KOPT-K1 (cell line): ENCODE measurements at regions not wholly inside any gene's neighbourhood (a gene's known extent, or its start where the extent isn't known, plus 50 kb on each side); places are given as distances from the start of the nearest gene placed in this dataset.
"Not testable (repeated sequence)": the region's sequence is repeated elsewhere in the genome, so short reads cannot be mapped to it uniquely, and the experiment has no call there.

ENCODE experiments used
- H3K27ac ChIP-seq: fragments of 200-600 bp; sonication (generic); 2 replicates; pipeline ENCODE4 v1.5.1; 2016; ENCODE audit warnings: antibody characterized with exemption, mild to moderate bottlenecking, low read depth, low read length; ENCODE audit not compliant: poor library complexity, severe bottlenecking
- H3K36me3 ChIP-seq: fragments of 200-600 bp; sonication (generic); 2 replicates; pipeline ENCODE4 v1.5.1; 2017; ENCODE audit warnings: antibody characterized with exemption, mild to moderate bottlenecking, low read length, moderate library complexity; ENCODE audit not compliant: insufficient read depth
- H3K9me3 ChIP-seq: fragments of 200-600 bp; sonication (generic); 2 replicates; pipeline ENCODE4 v1.5.1; 2017; ENCODE audit warnings: antibody characterized with exemption, low read length, mild to moderate bottlenecking; ENCODE audit not compliant: insufficient read depth, poor library complexity, severe bottlenecking

DNA sequence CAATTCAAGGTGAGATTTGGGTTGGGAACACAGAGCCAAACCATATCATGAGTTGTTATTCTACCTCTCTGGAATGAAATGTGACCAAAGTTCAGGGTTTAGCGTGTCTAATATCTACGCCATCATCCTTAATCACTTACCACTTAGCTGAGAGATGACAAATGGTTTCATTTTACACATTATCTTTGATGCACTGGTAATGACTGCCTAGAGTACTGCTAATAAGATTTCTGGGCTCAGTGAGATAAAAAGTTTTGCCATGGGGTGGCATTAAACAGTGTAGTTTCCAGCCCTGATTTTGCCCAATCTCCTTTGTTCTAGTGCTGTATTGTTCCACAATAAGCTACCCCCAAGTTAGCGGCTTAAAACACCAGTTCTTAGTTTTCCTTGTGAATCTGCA, 367.2 kb downstream of the MLLT3 start:
- no peaks in the 10 kb centered on the region for H3K9me3 ChIP-seq
- no peaks in the 10 kb centered on the region for H3K36me3 ChIP-seq
- no peak overlapping the region for H3K27ac ChIP-seq

DNA sequence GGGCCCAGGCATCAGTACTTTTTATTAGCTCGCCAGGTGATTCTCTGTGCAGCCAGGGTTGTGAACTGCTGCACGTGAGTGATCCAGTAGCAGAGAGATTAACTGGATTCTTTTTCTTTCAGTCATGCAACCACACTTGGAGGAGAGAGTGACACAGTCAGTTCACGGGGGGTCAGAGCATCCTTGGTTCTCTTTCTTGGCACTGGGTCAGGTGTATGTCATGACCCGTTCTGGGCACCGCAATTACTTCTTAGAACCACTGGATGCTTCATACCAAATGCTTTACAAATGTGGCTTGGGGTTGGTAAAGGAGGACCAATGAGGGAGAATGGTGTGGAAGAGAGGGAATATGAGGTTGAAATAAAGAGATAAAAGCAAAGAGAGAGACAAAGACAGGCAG, 368.7 kb downstream of the MLLT3 start:
- Histone ChIP-seq H3K9me3 (no peaks in the 10 kb centered on the region), H3K27ac (no peak overlapping the region), H3K36me3 (no peaks in the 10 kb centered on the region)

DNA sequence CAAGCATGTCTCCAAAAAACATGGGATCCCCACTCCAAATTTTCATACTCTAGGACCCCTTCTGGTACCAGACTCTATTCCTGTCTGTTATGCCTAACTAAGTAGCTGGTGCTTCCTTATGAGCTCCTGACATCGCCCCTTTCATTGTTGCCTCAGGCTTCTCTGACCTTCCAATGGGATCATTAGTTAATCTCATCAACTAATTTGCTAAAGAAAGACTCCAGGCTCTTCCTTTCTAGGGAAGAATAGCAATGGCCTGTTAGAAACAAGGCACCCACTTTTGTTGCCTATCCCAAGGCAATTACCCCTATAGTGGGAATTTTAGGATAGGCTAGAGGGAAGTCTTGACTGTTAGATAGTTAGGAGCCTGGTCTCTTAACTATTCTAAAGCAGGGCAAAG, 369.5 kb downstream of the MLLT3 start:
- peaks cover 6% of the 10 kb centered on the region for H3K9me3 ChIP-seq
- H3K27ac ChIP-seq: no peak overlapping the region
- no peaks in the 10 kb centered on the region for H3K36me3 ChIP-seq

DNA sequence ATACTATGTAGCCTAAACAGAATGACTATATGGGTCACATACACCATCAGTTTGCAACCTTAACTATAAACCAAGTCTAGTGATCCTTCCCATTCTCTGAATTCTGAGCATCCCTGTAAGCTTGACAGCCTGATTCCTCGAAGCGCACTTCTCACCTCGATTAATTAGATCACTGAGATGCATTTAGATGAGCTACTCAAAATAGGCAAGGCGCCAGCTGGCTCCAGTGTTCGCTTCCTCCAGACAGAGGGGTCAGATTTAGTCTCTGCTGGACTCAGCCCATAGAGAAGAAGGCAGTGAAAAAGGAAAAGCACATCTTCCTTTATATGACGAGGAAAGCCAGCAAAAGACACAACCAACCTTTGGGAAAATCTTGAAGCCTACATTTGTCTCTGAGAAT, 371.5 kb downstream of the MLLT3 start:
- Histone ChIP-seq H3K27ac (no peak overlapping the region), H3K36me3 (no peaks in the 10 kb centered on the region), H3K9me3 (peaks cover 6% of the 10 kb centered on the region)

DNA sequence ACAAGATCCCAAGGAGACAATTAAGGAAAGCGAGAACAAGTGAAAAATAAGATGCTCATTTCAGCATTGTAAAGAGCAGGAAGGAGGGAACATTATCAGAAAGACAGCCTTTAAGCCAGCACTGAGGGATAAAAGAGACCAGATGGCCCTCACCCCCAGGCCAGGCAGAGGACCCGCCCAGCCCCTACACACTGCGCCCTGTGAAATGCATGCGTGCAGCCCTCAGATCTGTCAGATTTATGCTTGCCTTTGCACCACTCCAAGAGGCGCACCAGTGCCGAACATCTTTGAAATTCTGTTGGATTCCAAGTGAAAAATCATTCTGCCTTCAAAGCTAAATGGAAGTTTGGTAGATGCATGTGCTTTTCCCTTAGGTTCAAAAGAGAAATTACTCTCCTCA, 378.0 kb downstream of the MLLT3 start:
- no peak overlapping the region for H3K27ac ChIP-seq
- H3K36me3 ChIP-seq: no peaks in the 10 kb centered on the region
- peaks cover 6% of the 10 kb centered on the region for H3K9me3 ChIP-seq

DNA sequence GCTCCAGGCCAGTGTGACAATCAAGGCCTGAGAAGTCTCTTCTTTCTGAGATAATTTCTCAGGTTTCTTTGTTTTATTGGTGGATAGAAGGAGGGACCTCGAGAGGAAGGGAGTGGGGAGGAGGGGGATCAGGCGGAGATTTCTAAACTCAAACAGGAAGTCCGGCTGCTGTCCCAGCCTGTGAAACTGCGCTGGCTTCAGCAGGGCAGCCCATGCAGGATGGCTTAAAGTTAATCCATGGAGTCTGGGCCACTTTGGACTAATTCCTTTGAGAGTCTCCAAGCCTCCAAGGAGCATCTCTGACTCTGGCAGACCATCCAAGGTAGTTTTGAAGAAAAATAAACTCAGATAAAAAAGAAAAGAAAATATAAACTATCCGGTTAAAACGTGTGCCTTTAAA, 378.5 kb downstream of the MLLT3 start:
- H3K9me3 ChIP-seq: peaks cover 6% of the 10 kb centered on the region
- no peak overlapping the region for H3K27ac ChIP-seq
- H3K36me3 ChIP-seq: no peaks in the 10 kb centered on the region

DNA sequence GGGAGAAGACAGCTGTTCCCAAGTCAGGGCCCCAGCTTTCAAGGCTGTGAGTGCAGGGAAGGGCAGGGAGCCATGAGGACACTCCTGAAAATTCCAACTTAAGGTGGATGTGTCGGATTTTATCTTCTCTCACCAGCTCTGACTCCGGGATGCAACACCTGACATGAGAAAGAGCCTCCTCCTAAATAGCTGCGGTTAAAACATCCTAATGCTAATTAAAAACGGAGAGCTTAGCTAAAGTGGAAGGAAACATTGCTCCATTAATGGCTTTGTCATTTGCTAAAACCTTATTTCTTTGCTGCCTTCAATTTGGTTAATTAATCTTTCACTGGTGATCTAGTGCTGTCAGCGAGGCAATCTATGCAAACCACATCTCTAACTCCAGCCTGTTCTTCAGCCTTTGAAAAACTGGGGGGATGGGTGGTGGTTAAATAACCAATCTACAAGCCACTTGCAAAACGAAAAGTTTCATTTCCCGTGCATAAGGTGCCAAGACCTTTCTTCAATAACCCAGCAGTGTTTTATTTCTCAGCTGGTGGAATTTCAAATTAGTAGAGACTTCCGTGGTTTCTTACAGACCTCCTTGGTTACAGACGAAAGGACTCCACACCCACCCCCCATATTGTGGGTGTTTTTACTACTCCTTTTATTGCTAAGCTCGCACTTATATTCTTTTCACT, 379.6 kb downstream of the MLLT3 start:
- no peaks in the 10 kb centered on the region for H3K36me3 ChIP-seq
- H3K27ac ChIP-seq: peak overlapping the region; percentile 1
- no peaks in the 10 kb centered on the region for H3K9me3 ChIP-seq

DNA sequence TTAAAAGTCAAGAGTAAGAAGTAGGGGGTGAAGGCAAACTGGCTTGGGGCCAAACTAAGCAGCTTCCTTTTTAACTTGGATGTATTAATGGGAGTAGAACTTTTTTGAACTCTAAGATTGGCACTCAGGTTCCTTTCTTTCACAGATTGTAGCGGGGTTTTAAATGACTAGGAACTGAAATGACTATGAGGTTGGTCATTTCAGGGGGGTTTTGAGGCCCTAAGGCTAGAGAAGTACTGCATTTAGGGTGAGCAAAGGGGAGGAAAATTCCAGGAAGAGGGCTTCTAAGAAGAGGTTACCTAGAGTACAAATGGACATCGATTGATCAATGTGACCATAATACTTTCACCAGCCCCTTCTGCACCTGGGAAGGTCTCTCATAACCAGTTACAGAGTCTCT, 381.8 kb downstream of the MLLT3 start:
- Histone ChIP-seq H3K36me3 (no peaks in the 10 kb centered on the region), H3K9me3 (no peaks in the 10 kb centered on the region), H3K27ac (no peak overlapping the region)

DNA sequence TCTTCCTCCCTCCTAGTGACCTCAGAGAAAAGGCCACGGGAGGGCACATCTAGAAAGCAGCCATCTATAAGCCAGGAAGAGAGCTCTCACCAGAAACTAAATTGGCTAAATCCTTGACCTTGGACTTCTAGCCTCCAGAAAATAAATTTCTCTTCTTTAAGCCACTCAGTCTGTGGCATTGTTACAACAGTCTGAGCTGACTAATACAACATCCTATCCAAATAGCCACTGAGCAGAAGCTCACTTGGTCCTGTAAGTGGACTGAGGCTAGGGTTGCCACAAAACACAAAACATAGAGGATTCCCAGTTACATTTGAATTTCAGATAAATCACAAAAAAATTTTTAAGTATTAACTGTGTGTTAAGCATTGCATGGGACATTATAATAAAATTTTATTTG, 383.4 kb downstream of the MLLT3 start:
- no peaks in the 10 kb centered on the region for H3K36me3 ChIP-seq

DNA sequence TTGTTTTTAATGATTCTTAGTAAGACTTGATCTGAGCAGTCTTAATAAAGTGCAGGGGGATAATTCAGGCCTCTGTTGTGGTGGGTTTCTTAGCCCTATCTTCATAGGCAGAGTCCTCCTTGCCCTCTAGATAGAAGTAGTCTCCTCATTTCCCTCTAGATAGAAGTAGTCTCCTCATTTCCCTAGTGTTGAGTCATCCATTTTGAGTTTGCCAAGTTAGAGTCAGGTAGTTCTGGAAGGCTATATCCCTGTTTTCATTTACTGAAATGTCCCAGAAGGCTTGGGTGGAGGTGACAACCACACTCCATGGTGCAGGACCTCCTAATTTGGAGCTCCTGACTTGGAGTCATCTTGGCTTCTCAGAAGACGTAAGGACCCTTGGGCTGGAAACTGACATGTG, 384.6 kb downstream of the MLLT3 start:
- Histone ChIP-seq H3K36me3 (no peaks in the 10 kb centered on the region), H3K9me3 (no peaks in the 10 kb centered on the region), H3K27ac (no peak overlapping the region)

More for the DNA sequence above, 383.4 kb downstream of the MLLT3 start:
- no peak overlapping the region for H3K27ac ChIP-seq
- no peaks in the 10 kb centered on the region for H3K9me3 ChIP-seq

DNA sequence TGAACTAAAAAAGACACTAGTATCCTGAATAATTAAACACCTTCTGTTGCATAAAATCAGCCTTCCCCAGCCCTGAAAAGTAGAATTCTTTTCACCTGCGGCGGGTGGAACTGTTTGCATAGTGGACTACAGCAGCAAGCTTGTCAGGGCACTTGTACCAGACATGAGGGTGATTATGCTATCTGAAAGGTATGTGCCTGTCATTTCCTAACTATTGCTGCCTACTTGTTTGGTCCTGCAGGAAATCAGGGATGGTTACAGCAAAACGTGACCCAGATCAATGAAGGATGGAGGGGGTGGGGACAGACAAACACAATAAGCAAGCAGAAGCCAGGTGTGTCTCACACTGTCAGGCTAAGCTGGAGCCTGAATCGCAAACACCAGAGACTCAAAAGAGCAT, 385.6 kb downstream of the MLLT3 start:
- H3K27ac ChIP-seq: no peak overlapping the region
- no peaks in the 10 kb centered on the region for H3K36me3 ChIP-seq
- H3K9me3 ChIP-seq: no peaks in the 10 kb centered on the region

DNA sequence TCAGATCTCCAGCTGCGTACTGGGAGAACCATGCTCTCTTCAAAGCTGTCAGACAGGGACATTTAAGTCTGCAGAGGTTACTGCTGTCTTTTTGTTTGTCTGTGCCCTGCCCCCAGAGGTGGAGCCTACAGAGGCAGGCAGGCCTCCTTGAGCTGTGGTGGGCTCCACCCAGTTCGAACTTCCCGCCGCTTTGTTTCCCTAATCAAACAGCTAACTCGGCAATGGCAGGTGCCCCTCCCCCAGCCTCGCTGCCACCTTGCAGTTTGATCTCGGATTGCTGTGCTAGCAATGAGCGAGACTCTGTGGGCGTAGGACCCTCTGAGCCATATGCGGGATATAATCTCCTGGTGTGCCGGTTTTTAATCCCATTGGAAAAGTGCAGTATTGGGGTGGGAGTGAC, 387.1 kb downstream of the MLLT3 start:
- not testable (repeated sequence) for H3K27ac ChIP-seq, H3K9me3 ChIP-seq, H3K36me3 ChIP-seq

DNA sequence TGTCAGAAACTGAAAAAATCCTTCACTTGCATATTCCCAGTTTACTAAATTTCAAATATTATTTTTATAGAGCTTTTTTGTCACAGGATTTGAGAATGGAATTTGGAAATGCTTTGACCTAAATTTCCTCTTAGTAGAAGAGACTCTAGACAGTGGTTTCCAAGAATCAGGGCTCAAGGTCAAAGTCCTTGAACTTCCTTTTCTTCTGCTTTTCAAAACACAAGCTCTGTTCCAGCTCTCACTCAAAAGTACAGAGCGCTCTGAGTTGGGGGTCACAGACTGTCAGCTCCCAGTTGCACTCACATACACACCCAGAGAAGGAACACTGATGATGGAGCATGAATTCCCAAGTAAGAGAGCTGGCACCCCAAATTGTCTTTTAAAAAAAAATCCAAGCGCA, 394.2 kb downstream of the MLLT3 start:
- Histone ChIP-seq H3K9me3 (no peaks in the 10 kb centered on the region), H3K36me3 (no peaks in the 10 kb centered on the region), H3K27ac (no peak overlapping the region)

DNA sequence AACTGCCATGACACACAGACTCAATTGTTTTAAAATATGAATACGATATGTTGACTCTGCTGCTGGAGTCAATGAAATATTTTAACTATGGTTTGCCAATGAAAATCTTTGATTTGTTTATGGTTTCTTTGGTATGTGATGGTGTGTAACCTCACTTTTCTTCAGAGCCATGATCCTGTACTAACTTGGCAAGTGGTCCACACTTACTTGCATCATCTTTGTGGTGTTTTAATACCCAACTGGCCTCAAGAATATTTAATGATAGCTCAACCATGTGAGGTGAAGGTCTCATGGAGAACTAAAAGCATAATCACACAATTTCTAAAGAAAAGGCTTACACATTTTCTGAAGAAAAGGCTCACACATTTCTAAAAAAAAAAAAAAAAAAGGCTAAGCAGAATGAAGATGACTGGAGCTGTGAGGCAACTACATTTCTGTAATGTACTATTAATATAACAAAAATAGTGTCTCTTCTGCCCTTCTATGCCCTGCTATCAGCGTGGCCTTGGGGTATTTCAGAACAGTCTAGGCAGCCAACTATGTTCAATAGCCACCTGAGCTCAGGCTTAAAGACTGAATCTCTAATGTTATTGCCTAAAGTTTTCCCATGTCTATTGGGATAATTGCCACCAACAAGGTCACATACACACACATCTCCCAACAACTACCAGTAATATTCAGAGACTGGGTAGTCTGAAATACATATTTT, 395.0 kb downstream of the MLLT3 start:
- Histone ChIP-seq H3K9me3 (no peaks in the 10 kb centered on the region), H3K36me3 (no peaks in the 10 kb centered on the region), H3K27ac (no peak overlapping the region)

DNA sequence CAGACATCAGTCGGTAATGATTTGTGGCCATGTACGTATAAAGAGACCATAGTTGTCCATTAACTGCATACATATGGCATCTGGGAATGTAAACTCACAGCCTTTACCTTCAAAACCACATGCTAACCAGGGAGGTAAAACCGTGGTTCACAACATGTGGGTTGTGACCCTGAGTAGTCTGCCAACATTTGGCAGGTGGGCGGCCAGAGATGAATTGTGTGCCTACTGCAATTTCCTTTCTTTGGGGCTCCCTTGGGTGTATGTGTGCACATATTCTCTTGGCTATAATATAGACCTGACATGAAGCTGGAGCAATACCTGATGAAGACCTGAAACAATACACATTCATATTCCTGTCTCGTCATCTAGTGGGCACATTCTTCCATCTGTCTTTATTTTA, 396.0 kb downstream of the MLLT3 start:
- Histone ChIP-seq H3K27ac (no peak overlapping the region), H3K9me3 (no peaks in the 10 kb centered on the region), H3K36me3 (no peaks in the 10 kb centered on the region)

DNA sequence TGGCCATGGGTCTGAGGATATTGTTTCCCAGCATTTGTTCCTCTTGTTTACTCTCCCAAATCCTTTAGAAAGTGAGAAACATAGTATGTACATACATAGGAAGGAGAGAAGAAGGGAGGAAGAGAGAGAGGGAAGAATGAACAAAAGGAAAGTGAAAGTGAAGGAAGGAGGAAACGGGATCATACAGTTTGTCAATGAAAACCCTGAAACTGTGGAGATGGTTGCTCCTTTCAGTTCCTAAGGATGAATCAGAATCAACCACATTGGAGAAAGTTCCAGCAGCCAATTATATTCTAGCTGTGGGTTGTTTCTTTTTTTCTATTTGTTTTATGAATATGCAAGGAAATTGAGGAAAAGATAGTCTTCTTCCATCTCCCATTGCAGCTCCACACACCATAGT, 396.5 kb downstream of the MLLT3 start:
- Histone ChIP-seq H3K36me3 (no peaks in the 10 kb centered on the region), H3K9me3 (no peaks in the 10 kb centered on the region), H3K27ac (no peak overlapping the region)
